GM19467 (cell line): ENCODE measurements at regions not wholly inside any gene's neighbourhood (a gene's known extent, or its start where the extent isn't known, plus 50 kb on each side); places are given as distances from the start of the nearest gene placed in this dataset.

Experiments used
- ATAC-seq: cut with Tn5 transposase; IDR thresholded peaks from one replicate; pipeline ENCODE4 v1.9.1; 2021; ENCODE audit warnings: mild to moderate bottlenecking, moderate library complexity; ENCODE audit not compliant: unreplicated experiment

DNA sequence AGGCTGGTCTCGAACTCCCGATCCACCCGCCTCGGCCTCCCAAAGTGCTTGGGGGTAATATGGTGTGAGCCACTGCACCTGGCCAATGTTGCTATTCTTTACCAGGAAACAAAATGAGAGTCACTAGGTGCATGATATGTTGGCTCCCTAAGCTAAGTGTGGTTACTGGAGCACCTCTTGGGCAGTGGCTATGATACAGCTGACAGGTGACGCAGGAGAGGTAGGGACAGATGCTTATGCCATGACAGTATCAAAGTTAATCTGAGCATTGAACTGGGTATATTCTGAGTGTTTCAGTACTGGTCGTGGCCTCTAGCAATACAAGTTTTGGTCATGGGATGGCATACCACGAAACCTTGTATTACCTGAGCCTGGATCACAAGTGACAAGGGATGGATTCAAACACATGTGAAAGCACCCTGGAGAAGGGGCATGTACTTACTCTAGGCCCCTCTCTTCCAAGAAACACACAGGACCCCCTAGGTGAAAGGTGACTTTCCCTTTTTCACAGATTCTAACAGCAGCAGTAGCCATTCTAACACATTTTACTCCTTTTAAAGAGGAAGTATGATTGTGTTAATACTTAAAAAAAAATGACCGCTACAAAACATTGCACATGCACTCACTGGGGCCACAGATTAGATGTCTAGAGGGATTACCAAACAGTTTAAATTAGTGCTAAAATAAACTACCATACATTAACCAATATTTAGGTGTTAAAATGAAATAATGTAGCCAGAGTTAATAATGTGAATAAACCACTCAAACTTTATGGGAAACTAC is 467.3 kb downstream of the SHQ1 start:
- ATAC-seq, result no peak

DNA sequence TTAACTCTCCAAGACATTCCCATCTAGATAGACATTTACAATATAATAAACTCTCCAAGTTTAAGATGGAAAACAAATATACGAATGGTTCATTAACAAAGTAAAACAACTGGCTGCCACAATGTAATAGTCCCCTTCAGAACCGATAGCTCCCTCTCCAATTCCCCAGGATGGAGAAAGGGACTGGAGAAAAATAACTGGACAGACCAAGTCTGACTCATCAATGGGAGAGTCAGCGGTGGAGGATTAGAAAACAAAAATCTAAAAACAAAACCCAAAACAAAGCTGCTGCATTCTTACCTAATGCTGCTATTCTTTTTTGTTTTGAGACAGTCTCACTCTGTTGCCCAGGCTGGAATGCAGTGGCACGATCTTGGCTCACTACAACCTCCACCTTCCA is 468.1 kb downstream of the SHQ1 start:
- ATAC-seq, result no peak

DNA sequence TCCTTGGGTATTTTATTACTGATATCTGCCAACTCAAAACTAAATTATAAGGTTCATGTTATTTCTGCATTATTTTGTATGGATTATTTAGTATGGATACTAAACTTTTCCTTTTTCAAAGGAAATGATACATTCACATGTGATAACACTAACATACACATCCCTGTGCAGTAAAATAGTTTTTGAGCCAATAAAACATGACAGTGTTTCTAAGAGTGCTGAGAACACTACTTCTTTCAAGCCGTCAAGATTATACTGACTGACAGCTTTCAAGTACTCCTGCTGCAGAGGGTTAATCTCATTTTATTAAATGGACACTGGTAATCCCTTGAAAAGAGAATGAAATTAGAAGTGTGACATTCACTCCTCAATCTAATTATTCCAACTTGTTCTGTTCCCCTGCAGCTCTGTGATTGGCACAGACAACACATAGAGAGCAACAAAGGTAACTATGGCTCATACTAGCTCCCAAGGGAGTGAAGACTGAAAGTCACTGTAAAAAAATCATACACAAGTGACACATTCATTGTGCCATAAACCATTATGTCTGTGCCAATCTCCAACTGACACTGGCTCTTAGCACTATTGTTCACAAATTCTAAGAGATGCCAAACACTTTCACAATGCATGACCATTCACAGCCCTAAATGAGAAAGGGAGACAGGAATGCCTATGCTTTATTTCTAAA is 468.6 kb downstream of the SHQ1 start:
- no peak for ATAC-seq

DNA sequence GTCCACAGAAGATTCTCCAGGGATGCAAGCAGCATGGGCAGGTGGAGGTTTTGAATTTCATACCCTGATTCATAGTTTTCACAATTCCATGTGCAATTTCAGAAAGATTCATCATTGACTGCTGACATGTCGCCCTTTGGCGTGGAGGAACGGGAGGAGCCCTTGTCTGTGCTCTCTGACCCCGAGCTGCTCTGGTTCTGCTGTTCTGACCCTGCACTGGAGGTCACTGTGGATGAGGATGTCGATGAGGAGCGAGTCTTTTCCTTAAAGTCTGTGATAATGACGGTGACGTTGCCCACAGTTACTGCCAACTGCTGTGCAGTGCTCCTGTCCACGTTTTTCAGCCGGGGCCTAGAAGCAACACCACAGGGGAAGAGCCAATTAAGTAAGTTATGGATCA is 470.0 kb downstream of the SHQ1 start:
- no peak for ATAC-seq

DNA sequence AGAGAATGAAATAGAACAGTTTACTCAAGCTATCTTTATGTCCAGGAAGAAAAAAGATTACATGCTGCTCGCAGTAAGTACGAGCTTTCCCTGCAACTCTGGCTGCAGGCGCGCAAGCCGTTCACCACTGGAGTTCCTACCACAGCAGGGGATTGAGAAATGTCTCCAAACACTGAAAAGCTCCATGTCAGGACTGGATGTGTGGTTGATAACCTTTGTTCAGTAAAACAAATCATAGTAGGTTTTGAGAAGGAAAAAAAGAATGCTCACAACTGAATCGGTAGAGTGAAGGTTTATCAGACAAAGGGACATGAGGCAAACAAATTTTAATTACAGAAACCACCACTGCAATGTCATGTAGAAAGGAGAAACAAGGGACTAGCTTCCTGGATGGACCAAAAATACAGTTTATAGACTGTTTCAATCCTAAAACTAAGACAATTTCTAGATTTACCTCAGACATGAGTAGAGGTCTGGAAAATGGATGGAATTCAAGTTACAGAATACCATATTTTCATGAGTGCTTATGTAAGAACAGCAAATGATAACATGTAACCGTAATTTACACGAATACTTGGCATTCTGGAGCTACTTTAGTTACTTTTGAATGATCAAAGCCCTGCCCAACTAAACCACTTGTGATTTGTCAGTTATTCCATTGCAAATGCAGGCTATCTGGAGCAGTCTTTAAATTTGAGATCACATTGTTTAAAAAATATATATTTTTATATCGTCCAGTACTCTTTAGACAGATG is 471.1 kb downstream of the SHQ1 start:
- no peak for ATAC-seq

DNA sequence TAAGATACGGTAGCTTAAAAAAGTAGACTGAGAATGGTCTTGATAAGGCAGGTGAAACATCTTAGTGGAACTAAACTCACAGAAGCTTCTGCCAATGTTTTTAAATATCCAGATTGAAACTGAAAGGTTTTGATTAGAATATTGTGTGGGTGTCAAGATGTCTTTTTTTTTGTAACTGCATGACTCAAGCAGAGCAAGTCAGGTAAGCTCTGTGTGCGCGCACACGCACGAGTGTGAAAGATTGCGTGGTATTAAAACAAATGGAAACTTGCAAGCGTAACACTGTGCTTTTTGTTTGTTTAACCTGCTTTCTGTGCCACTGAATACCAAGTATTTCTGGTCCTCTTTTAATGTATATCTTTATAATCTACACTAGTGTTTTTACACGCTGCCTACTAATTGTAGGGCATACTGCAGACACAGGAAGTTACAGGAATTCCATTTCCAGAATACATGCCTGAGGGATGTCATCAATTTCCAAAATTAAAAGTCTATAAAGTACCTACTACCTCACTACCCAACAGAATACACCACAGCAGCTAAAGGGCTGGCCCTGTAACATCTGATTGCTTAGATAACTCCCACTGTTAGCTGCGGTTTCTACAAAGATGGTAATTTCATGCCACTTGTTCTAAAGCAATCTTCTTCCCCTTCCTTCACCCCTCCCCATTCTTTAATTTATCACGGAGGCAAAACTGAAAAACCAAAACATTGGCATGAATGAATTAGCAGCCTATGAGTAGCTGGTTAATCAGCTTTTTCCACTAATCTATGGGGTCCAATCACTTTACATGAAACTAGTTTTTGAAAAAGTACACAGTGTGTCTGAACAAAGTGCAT is 472.8 kb downstream of the SHQ1 start:
- ATAC-seq, result no peak

DNA sequence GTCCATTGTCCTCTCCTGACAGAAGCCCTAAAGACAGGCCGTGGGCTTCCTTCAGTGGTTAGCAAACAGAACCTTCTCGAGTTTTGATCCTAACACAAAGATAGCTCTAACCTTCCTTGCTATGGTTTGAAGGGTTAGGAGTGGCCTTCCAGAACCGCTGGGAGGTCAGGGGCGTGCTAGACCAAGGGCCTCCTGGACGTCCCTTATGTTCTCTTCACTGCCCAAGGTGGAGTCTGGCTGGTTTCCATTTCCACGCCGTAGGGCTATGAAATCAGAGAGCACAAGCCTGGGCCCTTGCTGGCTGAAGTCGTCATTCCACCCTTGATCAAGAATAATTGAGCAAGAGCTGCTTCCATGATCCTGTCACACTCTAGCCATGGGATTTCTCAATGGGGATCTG is 475.1 kb downstream of the SHQ1 start:
- no peak for ATAC-seq

DNA sequence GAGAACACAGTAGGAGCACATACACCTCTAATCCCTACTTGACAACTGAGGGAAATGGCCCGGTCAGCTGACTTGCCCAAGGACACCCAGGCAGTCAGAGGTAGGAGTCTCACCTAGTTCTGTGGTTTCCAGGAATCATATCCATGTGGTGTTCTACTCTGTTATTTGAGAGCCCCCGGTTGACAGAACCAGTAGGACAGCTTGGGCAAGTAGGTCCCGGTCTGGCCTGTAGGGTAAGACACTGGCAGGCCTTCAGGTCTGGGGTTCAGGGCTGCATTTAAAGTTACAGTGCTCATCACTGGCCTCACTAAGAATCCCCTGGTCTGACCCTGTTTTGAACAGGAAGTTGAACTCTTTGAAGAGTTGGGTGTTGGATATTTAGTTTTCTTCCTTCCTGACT is 476.1 kb downstream of the SHQ1 start:
- no peak for ATAC-seq

DNA sequence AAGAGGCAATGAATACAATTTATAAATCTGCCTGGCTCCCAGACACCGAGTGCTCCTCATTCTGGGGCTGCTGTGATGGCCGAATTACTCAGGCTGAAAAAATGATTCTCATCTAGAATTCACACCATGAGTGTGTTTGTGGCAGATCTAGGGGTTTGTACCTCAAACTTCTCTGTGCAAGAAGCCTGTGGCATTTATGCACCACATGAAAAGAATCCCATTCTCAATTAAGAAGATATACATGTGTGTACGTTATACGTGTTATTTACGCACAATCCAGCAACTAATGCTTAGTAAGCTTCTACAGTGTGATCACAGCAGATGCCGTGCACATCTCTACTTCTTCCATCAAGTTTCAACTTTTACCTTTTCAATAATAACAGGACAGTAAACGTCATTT is 476.8 kb downstream of the SHQ1 start:
- ATAC-seq, result no peak

DNA sequence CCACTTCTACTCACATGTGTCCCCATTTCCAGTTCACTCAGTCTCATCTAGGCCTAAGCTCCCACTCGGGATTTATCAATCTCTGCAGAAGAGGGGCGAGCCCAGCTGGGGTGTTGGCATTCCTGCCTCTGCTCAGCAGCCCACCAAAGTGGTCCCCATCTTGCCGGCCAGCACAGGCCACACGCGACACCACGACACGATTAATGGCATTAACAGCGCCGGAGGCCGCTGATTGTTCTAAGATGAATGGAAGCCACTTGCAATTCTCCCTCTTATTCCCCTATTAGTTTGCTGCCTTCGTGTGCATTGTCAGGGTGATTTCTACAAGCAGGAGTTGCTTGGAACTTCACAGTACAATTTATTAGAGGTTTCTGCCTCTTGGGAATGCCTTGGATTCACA is 477.3 kb downstream of the SHQ1 start:
- ATAC-seq, result no peak

DNA sequence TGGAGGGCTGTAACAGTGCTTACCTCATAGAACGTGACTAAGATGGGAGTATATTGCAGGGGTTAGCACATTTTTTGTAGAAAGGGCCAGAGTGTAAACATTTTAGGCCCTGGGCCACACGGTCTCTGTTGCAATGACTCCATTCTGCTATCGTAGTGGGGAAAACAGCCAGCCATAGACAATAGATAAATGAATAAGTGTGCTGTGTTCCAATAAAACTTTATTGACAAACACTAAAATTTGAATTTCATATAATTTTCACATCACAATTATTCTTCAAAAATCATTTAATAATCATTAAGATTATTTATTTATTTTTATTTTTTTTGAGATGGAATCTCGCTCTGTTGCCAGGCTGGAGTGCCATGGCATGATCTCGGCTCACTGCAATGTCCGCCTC is 478.6 kb downstream of the SHQ1 start:
- no peak for ATAC-seq

DNA sequence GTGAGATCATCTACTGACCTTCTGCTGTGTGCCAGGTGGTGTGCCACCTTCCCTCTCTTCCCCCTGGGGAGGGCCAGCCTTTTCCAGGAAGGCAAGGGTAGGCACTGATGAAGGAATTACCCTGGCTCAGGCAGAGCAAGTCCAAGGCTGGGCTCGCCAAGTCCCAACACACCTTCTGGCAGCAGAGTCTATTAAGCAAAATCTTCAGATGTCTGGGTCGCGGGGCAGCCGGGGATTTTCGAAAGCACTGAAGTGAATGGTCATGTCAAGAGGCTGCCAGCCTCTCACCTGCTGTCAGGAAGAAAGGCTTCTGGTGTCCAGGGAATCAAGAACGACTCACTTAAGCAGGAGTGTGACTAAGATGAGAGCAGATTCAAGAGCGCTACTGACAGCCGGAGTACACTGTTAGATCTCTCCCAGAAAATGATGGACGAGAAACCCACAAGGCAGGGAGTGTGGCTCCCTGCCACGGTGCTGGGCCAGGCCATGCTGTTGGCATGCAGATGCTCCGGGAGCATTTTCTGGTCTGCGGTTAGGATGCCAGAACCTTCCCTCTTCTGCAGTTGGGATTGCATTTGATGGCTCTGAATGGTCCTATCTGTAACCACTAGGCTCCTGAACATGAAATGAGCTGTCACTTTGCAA is 479.8 kb downstream of the SHQ1 start:
- ATAC-seq, result no peak

DNA sequence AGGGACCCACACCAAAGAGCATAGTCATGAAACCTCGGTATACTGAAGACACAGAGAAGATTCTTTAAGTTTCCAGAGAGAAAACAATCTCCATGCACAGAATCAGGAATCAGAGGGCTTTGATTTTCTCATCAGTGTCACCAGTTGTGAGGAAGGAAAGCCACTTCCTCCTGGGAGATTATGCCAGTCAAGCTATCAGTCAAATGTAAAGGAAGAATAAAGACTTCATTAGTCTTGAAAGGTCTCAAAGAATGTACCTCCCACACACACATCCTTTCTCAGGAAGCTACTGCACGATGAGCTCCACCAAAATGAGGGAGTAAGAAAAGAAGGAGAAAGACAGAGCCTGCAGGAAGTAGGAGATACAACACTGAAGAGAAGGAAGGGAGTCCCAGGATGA is 486.3 kb downstream of the SHQ1 start:
- ATAC-seq, result no peak

DNA sequence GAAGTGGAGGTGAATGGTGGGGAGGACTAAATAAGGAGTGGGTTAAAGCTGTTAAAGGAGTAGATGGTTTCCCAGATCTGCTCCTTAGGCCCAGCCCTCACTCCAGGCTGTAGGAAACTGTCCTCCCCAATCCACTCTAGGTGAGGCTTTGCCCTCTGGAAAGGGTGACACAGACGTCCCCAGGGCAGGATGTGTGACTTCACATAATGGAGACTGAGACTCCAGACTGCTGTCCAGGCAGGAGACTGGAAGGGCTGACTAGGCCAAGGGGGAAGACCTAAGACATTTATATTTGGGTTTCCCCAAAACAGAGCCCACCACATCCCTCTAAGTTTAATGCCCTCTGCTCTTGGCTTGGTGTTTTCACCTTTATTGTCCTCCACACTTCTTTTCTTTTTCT is 488.5 kb downstream of the SHQ1 start:
- ATAC-seq, result no peak

DNA sequence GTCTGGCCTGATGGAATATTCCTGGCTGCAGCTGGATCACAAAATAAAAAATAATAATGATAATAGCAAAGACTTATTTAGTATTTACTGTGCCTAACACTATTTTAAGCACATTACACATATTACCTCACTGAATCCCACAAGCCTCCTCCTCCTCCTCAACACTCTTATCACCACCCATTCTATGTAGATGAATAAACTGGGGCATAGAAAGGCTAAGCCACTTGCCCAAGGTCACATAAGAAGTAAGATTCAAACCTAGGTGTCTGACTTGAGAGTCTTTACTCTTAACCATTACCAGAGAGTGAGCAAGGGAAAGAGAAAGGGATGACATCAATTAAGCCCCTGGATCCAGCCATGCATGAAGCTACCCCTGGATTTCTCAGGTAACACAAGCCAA is 493.1 kb downstream of the SHQ1 start:
- ATAC-seq, result no peak

DNA sequence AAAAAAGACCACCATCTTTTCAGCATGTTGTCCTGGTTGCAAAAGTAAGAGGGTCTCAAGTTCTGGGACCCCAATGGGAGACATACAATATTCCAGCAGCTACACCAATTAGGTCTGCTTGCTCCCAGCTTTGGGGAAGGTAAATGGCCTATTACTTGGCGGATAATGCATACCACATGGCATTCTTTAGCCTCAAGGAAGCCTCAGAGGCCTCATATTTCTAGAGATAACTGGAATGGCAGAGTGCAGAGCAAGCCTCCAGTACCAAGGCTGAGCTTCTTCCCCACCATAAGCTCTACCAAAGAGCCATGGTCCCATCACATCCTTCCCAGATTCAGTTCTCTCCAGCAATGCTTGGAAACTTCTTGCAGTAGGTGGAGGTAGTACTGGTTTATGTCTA is 493.8 kb downstream of the SHQ1 start:
- no peak for ATAC-seq

DNA sequence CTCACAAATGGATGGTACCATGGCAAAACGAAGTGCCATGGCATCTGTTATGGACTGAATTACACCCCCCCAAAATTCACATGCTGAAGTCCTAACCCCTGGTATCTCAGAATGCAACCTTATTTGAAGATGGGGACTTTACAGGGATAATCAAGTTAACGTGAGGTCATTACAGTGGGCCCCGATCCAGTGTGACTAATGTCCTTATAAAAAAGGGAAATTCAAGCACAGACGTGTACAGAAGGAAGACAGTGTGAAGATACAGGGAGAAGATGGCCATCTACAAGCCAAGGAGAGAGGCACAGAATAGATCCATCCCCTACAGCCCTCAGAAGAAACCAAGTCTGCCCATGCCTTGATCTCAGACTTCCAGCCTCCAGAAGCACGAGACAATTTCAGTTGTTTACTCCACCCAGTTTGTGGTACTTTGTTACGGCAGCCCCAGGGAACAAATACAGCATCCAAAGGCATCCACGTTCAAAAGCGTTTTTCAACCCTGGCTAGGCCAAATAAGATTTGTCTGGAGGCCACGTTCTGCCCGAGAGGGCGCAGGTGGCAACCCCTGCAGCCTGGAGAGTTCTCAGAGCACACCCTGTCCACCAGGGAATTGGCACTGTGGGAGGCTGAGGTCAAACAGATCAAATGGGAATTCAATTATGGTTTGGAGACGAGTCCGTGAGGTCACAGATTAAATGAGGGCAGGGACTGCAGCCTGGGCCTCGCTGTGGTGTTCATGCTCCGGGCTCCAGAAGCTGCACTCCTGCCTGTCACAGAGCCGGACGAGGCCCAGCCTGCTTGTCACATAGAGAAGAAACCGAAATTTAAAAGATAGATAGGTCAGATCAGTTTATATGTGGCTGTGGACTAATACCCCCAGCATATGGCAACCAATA is 494.8 kb downstream of the SHQ1 start:
- no peak for ATAC-seq

DNA sequence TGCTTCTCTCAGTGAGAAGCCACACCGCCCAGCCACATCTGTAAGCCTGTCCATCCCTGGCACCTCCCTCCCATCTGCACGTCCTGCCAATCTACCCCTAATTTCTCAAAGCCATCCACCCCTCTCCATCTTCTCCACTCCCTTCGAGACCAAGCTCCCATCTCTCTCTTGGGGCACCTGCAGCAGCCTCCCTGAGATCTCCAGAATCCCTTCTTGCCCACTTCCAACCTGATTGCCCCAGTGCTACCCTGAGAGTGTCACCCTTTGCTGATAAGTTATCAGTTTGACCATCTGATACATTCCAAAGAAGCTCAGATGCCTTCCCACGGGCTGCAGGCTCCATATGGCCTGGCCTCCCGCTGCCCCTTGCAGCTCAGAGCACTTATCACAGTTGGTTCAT is 496.1 kb downstream of the SHQ1 start:
- no peak for ATAC-seq

DNA sequence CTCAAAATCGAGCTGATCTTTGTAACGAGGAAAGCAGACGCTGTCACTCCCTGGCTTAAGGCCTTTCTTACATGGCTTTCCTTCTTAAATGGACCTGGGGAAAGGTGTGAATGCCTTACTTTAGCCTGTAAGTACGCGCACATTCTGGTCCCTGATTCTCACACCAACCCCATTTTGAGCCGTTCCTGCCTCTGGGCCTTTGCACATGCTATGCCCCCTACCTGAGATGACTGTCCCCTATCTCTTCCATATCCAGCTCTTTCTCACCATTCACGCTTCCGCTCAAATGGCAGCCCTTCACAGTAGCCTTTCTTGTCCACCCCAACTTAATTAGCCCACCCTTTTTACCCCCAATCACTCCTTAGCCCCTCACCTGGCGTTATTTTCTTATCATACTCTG is 496.7 kb downstream of the SHQ1 start:
- no peak for ATAC-seq
